ENCODE measurements at regions not wholly inside any gene's neighbourhood (a gene's known extent, or its start where the extent isn't known, plus 50 kb on each side); places are given as distances from the start of the nearest gene placed in this dataset.

- Histone ChIP-seq H3K18ac (ENCODE audit: low read depth in 1 of 2, low read length in 2 of 2) (no peak overlapping the region), H2BK120ac (ENCODE audit: low read depth, low read length) (no peak overlapping the region), H3K23ac (ENCODE audit: low read length in 2 of 2) (no peak overlapping the region), H3K27ac (ENCODE audit: low read length, poor library complexity, severe bottlenecking) (no peak overlapping the region), H3K14ac (ENCODE audit: low read length in 2 of 2) (no peak overlapping the region), H3K4me2 (ENCODE audit: low read length, poor library complexity, severe bottlenecking) (no peak overlapping the region), H4K8ac (ENCODE audit: low read length) (no peak overlapping the region), H4K91ac (ENCODE audit: low read length) (no peak overlapping the region), H3K4ac (ENCODE audit: low read depth in 1 of 2, low read length in 2 of 2) (no peak overlapping the region), H3K4me3 (ENCODE audit: insufficient read depth in 1 of 2, low read depth in 1 of 2, low read length in 2 of 2) (no peak overlapping the region), H3K36me3 (ENCODE audit: control insufficient read depth in 1 of 2, insufficient read depth in 2 of 2, low read depth in 1 of 2, low read length in 2 of 2) (no peaks in the 10 kb centered on the region), H3K9me3 (ENCODE audit: control insufficient read depth, low read length) (no peaks in the 10 kb centered on the region), H3K27me3 (ENCODE audit: control insufficient read depth in 1 of 2, insufficient read depth in 1 of 2, low read length in 2 of 2) (peaks cover 11 to 13% of the 10 kb centered on the region in 2 experiments), H3K9ac (ENCODE audit: low read length) (no peak overlapping the region), H2BK15ac (ENCODE audit: low read depth, poor library complexity, severe bottlenecking) (no peak overlapping the region), H3K4me1 (ENCODE audit: control insufficient read depth, insufficient read depth, low read depth, low read length) (no peaks in the 10 kb centered on the region), H2BK5ac (ENCODE audit: low read depth, low read length, poor library complexity, severe bottlenecking) (no peak overlapping the region), H2AK5ac (ENCODE audit: low read length, severe bottlenecking) (no peak overlapping the region), H2AFZ (ENCODE audit: low read depth, low read length) (no peak overlapping the region), H2BK12ac (ENCODE audit: low read length in 2 of 2) (no peak overlapping the region), H3K79me1 (replicated peaks; ENCODE audit: low read length, poor library complexity, severe bottlenecking) (no peaks in the 10 kb centered on the region)
- 50% methylated on average over 3 of the region's 5 CpGs for WGBS
- no peak for DNase-seq
These were observed 187.8 kb upstream of the HNRNPA3 start for GRCh38 chr2:177024765-177025164.

DNA sequence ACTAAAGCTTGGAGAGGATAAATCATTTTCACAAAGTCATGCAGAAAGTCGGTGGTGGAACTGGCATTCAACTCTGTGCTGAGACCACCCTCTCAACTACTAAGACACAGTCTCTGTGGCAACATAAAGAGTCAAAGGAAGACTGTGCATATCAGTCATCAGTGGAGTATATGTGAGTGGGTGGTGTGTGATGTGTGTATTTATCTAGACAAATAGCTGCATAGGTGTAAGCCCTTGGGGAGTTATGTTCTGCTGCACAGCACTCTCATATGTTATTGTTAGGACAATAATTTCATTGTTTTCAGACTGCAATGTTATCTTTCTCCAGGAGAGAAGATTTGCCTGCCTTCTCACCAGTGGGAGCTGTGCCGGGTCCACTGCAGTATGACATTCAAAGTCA lies 186.3 kb upstream of the HNRNPA3 start:
- Histone ChIP-seq H2AFZ (ENCODE audit: low read depth, low read length) (no peak overlapping the region), H2BK120ac (ENCODE audit: low read depth, low read length) (no peak overlapping the region), H3K9ac (ENCODE audit: low read length) (no peak overlapping the region), H4K8ac (ENCODE audit: low read length) (no peak overlapping the region), H3K23ac (ENCODE audit: low read length in 2 of 2) (no peak overlapping the region), H3K4me3 (ENCODE audit: insufficient read depth in 1 of 2, low read depth in 1 of 2, low read length in 2 of 2) (no peak overlapping the region), H4K91ac (ENCODE audit: low read length) (no peak overlapping the region), H2BK15ac (ENCODE audit: low read depth, poor library complexity, severe bottlenecking) (no peak overlapping the region), H3K4ac (ENCODE audit: low read depth in 1 of 2, low read length in 2 of 2) (no peak overlapping the region), H3K36me3 (ENCODE audit: control insufficient read depth in 1 of 2, insufficient read depth in 2 of 2, low read depth in 1 of 2, low read length in 2 of 2) (no peaks in the 10 kb centered on the region), H3K18ac (ENCODE audit: low read depth in 1 of 2, low read length in 2 of 2) (no peak overlapping the region), H3K14ac (ENCODE audit: low read length in 2 of 2) (no peak overlapping the region), H2BK12ac (ENCODE audit: low read length in 2 of 2) (no peak overlapping the region), H3K27me3 (ENCODE audit: control insufficient read depth in 1 of 2, insufficient read depth in 1 of 2, low read length in 2 of 2) (peaks cover 11% of the 10 kb centered on the region in 2 experiments), H3K4me1 (ENCODE audit: control insufficient read depth, insufficient read depth, low read depth, low read length) (no peaks in the 10 kb centered on the region), H3K27ac (ENCODE audit: low read length, poor library complexity, severe bottlenecking) (no peak overlapping the region), H3K79me1 (replicated peaks; ENCODE audit: low read length, poor library complexity, severe bottlenecking) (no peaks in the 10 kb centered on the region), H2AK5ac (ENCODE audit: low read length, severe bottlenecking) (no peak overlapping the region), H3K4me2 (ENCODE audit: low read length, poor library complexity, severe bottlenecking) (no peak overlapping the region), H2BK5ac (ENCODE audit: low read depth, low read length, poor library complexity, severe bottlenecking) (no peak overlapping the region), H3K9me3 (ENCODE audit: control insufficient read depth, low read length) (no peaks in the 10 kb centered on the region)
- DNase-seq, result no peak
- WGBS, result 89% methylated on average over 1 of the region's 2 CpGs

DNA sequence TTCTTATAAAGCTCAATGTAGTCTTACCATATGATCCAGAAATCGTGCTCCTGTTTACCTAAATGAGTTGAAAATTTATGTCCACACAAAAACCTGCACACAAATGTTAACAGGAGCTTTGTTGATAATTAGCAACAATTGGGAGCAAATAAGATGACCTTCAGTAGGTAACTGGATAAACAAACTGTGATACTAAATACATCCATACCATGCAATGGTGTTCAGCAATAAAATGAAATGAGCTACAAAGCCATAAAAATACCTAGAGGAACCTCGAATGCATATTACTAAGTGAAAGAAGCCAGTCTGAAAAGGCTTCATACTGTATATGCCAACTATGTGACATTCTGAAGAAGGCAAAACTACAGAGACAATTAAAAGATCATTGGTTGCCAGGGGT lies 185.6 kb upstream of the HNRNPA3 start:
- H3K4me1 ChIP-seq (ENCODE audit: control insufficient read depth, insufficient read depth, low read depth, low read length), result no peaks in the 10 kb centered on the region
- no peaks in the 10 kb centered on the region for H3K79me1 ChIP-seq (replicated peaks; ENCODE audit: low read length, poor library complexity, severe bottlenecking)
- 71% methylated on average over 1 of the region's 2 CpGs for WGBS

GRCh38 chr2:177028296-177028695 lies 184.3 kb upstream of the HNRNPA3 start:
- Histone ChIP-seq H3K27me3 (ENCODE audit: control insufficient read depth in 1 of 2, insufficient read depth in 1 of 2, low read length in 2 of 2) (peaks cover 9 to 11% of the 10 kb centered on the region in 2 experiments), H2AFZ (ENCODE audit: low read depth, low read length) (no peak overlapping the region), H3K23ac (ENCODE audit: low read length in 2 of 2) (no peak overlapping the region), H4K8ac (ENCODE audit: low read length) (no peak overlapping the region), H4K91ac (ENCODE audit: low read length) (no peak overlapping the region), H2BK120ac (ENCODE audit: low read depth, low read length) (no peak overlapping the region), H3K18ac (ENCODE audit: low read depth in 1 of 2, low read length in 2 of 2) (no peak overlapping the region), H3K14ac (ENCODE audit: low read length in 2 of 2) (no peak overlapping the region), H2AK5ac (ENCODE audit: low read length, severe bottlenecking) (no peak overlapping the region), H3K4me2 (ENCODE audit: low read length, poor library complexity, severe bottlenecking) (no peak overlapping the region), H2BK5ac (ENCODE audit: low read depth, low read length, poor library complexity, severe bottlenecking) (no peak overlapping the region), H3K4ac (ENCODE audit: low read depth in 1 of 2, low read length in 2 of 2) (no peak overlapping the region), H3K36me3 (ENCODE audit: control insufficient read depth in 1 of 2, insufficient read depth in 2 of 2, low read depth in 1 of 2, low read length in 2 of 2) (no peaks in the 10 kb centered on the region), H3K4me3 (ENCODE audit: insufficient read depth in 1 of 2, low read depth in 1 of 2, low read length in 2 of 2) (no peak overlapping the region), H3K9ac (ENCODE audit: low read length) (no peak overlapping the region), H2BK12ac (ENCODE audit: low read length in 2 of 2) (no peak overlapping the region), H3K79me1 (replicated peaks; ENCODE audit: low read length, poor library complexity, severe bottlenecking) (no peaks in the 10 kb centered on the region), H3K27ac (ENCODE audit: low read length, poor library complexity, severe bottlenecking) (no peak overlapping the region), H3K9me3 (ENCODE audit: control insufficient read depth, low read length) (no peaks in the 10 kb centered on the region), H2BK15ac (ENCODE audit: low read depth, poor library complexity, severe bottlenecking) (no peak overlapping the region), H3K4me1 (ENCODE audit: control insufficient read depth, insufficient read depth, low read depth, low read length) (no peaks in the 10 kb centered on the region)
- DNase-seq, result no peak
- WGBS, result 100% methylated on average over 1 of the region's 2 CpGs

More for the DNA sequence above, 185.6 kb upstream of the HNRNPA3 start:
- H4K8ac ChIP-seq (ENCODE audit: low read length), result no peak overlapping the region
- H3K27ac ChIP-seq (ENCODE audit: low read length, poor library complexity, severe bottlenecking), result no peak overlapping the region
- no peak overlapping the region for H3K4ac ChIP-seq (ENCODE audit: low read depth in 1 of 2, low read length in 2 of 2)
- H2BK12ac ChIP-seq (ENCODE audit: low read length in 2 of 2), result no peak overlapping the region
- no peak overlapping the region for H3K18ac ChIP-seq (ENCODE audit: low read depth in 1 of 2, low read length in 2 of 2)
- no peak overlapping the region for H3K9ac ChIP-seq (ENCODE audit: low read length)
- no peak overlapping the region for H3K14ac ChIP-seq (ENCODE audit: low read length in 2 of 2)
- no peak overlapping the region for H2AK5ac ChIP-seq (ENCODE audit: low read length, severe bottlenecking)
- peaks cover 11% of the 10 kb centered on the region in 2 experiments for H3K27me3 ChIP-seq (ENCODE audit: control insufficient read depth in 1 of 2, insufficient read depth in 1 of 2, low read length in 2 of 2)
- H4K91ac ChIP-seq (ENCODE audit: low read length), result no peak overlapping the region
- H3K36me3 ChIP-seq (ENCODE audit: control insufficient read depth in 1 of 2, insufficient read depth in 2 of 2, low read depth in 1 of 2, low read length in 2 of 2), result no peaks in the 10 kb centered on the region
- H2BK15ac ChIP-seq (ENCODE audit: low read depth, poor library complexity, severe bottlenecking), result no peak overlapping the region
- H2BK5ac ChIP-seq (ENCODE audit: low read depth, low read length, poor library complexity, severe bottlenecking), result no peak overlapping the region
- no peak overlapping the region for H2AFZ ChIP-seq (ENCODE audit: low read depth, low read length)
- H3K4me3 ChIP-seq (ENCODE audit: insufficient read depth in 1 of 2, low read depth in 1 of 2, low read length in 2 of 2), result no peak overlapping the region
- DNase-seq, result no peak
- no peaks in the 10 kb centered on the region for H3K9me3 ChIP-seq (ENCODE audit: control insufficient read depth, low read length)
- no peak overlapping the region for H3K23ac ChIP-seq (ENCODE audit: low read length in 2 of 2)
- no peak overlapping the region for H2BK120ac ChIP-seq (ENCODE audit: low read depth, low read length)
- H3K4me2 ChIP-seq (ENCODE audit: low read length, poor library complexity, severe bottlenecking), result no peak overlapping the region
